Left ventricle myocardium inferior (tissue), 1 donor: ENCODE measurements at regions not wholly inside any gene's neighbourhood (a gene's known extent, or its start where the extent isn't known, plus 50 kb on each side); places are given as distances from the start of the nearest gene placed in this dataset.

Experiments used
- DNase-seq: peaks from one replicate; pipeline ENCODE4 v3.0.0-alpha.2; 2020
- H3K27ac ChIP-seq: fragments of 200-600 bp; replicated peaks from 2 replicates; pipeline ENCODE4 v1.8.0; 2021
- H3K27me3 ChIP-seq: fragments of 200-600 bp; 2 replicates; pipeline ENCODE4 v1.8.0; 2021; ENCODE audit warnings: low read depth
- H3K36me3 ChIP-seq: fragments of 200-600 bp; 2 replicates; pipeline ENCODE4 v1.8.0; 2021
- H3K4me1 ChIP-seq: fragments of 200-600 bp; 2 replicates; pipeline ENCODE4 v1.8.0; 2021
- H3K4me3 ChIP-seq: fragments of 200-600 bp; 2 replicates; pipeline ENCODE4 v1.8.0; 2021; ENCODE audit warnings: mild to moderate bottlenecking, moderate library complexity
- H3K9me3 ChIP-seq: fragments of 200-600 bp; replicated peaks from 2 replicates; pipeline ENCODE4 v1.8.0; 2021
- intact Hi-C: fragments of 100-400 bp; cut with micrococcal nuclease; formaldehyde crosslinking; loops from one replicate; pipeline ENCODE4 v1.11.0; 2022
- TF ChIP-seq, protein P1 (sequence below): fragments of 200-600 bp; IDR thresholded peaks from 2 replicates; pipeline ENCODE4 v1.8.0; 2021; ENCODE audit warnings: antibody characterized with exemption, mild to moderate bottlenecking, borderline replicate concordance
- donor health status: DM: no; HTN: yes; CAD: no; lungs with severe emphysema.

DNA sequence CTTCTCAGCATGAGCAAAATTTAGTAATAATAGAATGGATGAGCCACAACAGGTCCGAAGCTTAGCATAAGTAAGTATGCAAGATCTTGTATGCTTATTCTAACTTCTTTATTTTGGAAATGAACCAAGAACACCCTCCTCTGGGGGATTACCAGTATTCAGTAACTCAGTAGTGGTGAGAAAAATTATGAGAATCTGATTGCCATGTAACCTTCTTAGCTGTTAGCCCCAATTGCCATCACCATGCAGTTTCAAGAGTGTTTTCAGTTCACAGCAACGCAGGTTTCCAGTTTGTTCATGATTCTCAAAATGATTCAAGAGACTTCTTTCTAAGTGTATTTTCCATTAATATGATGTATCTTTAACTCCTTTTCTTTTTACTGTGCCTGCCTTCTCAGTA lies 1507.6 kb upstream of the SEL1L start:
- intact Hi-C loops: no loop called here
- peaks cover 12% of the 10 kb centered on the region for H3K9me3 ChIP-seq
- H3K27ac ChIP-seq: no peak overlapping the region
- no peaks in the 10 kb centered on the region for H3K36me3 ChIP-seq
- no peaks in the 10 kb centered on the region for H3K4me1 ChIP-seq
- DNase-seq: no peak
- no peaks in the 10 kb centered on the region for H3K27me3 ChIP-seq
- H3K4me3 ChIP-seq: no peak overlapping the region
- TF ChIP-seq, protein P1, sequence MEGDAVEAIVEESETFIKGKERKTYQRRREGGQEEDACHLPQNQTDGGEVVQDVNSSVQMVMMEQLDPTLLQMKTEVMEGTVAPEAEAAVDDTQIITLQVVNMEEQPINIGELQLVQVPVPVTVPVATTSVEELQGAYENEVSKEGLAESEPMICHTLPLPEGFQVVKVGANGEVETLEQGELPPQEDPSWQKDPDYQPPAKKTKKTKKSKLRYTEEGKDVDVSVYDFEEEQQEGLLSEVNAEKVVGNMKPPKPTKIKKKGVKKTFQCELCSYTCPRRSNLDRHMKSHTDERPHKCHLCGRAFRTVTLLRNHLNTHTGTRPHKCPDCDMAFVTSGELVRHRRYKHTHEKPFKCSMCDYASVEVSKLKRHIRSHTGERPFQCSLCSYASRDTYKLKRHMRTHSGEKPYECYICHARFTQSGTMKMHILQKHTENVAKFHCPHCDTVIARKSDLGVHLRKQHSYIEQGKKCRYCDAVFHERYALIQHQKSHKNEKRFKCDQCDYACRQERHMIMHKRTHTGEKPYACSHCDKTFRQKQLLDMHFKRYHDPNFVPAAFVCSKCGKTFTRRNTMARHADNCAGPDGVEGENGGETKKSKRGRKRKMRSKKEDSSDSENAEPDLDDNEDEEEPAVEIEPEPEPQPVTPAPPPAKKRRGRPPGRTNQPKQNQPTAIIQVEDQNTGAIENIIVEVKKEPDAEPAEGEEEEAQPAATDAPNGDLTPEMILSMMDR: no peak

DNA sequence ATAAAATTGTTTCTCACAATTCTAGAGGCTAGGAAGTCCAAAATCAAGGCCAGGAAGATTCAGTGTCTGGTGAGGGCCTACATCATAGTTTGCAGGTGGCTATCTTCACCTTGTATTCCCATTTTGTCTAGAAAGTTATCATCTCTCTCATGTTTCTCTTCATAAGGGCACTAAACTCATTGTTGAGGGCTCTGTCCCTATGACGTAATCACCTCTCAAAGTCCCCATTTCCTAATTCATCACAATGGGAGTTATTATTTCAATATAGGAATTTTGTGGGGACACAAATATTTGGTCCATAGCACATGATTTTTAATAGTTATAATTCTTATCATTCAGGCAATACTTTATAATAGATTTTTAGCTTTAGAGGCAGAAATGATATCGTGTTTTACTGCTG lies 1509.2 kb upstream of the SEL1L start:
- Histone ChIP-seq H3K27me3 (no peaks in the 10 kb centered on the region), H3K4me3 (no peak overlapping the region), H3K27ac (no peak overlapping the region), H3K36me3 (no peaks in the 10 kb centered on the region), H3K9me3 (peaks cover 12% of the 10 kb centered on the region), H3K4me1 (no peaks in the 10 kb centered on the region)
- intact Hi-C loops: no loop called here
- TF ChIP-seq, protein P1: no peak
- DNase-seq: no peak

DNA sequence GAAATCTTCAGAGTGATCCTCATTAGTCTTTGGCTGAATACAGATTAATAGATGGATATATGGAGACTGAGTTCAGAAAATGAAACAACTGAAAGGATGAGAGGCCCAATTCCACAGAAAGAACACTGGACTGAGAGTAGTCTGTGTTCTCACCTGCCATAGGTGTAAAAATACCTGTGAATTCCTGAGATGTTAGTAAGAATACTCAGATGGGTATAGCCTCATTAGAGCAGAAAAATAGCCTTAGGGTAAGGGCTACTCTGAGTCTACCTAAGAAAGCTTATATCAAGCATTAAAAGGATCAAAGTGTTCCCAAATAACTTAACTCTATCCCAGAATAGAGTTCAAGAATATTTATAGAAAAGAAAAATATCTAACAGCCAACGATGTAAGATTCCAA lies 1510.3 kb upstream of the SEL1L start:
- no peak for DNase-seq
- Histone ChIP-seq H3K36me3 (no peaks in the 10 kb centered on the region), H3K4me1 (no peaks in the 10 kb centered on the region), H3K27me3 (no peaks in the 10 kb centered on the region), H3K4me3 (no peak overlapping the region), H3K27ac (no peak overlapping the region), H3K9me3 (peaks cover 7% of the 10 kb centered on the region)
- intact Hi-C loops: no loop called here
- TF ChIP-seq, protein P1: no peak

DNA sequence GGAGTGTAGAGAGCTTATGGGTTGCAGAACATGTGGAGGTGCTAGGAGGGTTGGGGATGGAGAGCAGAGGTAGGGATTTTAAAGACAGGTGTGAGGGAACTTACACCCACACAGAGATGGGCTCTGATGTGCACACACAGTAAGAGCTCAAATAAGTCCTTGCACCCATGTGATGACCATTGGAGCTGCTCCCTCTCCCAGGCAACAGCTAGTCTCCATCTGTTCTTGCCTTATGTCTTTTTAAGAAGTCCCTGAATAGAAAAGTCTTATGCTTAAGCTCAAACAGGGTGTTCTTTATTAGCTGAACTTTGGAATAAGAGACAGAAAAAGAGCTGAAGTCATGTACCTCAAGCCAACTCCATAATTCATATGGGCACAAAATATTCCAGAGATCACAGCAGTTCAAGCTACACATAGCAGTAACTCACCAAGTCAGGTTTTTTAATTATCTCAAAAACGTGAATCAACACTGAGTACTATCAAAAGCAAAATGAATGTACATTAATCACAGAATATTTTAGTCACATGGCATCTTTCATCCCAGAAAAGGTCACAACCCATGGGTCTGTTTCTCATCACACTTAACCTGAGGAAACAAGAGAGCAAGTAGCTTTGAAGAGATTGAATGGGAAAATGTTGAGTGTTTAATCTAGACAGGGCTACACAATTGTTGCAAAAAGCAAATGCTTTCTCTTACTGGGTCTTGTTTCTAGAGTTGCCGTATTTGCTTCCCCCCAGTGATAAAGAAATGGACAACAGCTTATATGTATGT lies 1513.6 kb upstream of the SEL1L start:
- H3K27me3 ChIP-seq: no peaks in the 10 kb centered on the region
- intact Hi-C loops: no loop called here
- TF ChIP-seq, protein P1: no peak
- no peaks in the 10 kb centered on the region for H3K4me1 ChIP-seq
- no peak overlapping the region for H3K4me3 ChIP-seq
- no peaks in the 10 kb centered on the region for H3K36me3 ChIP-seq
- no peaks in the 10 kb centered on the region for H3K9me3 ChIP-seq
- no peak overlapping the region for H3K27ac ChIP-seq
- no peak for DNase-seq

DNA sequence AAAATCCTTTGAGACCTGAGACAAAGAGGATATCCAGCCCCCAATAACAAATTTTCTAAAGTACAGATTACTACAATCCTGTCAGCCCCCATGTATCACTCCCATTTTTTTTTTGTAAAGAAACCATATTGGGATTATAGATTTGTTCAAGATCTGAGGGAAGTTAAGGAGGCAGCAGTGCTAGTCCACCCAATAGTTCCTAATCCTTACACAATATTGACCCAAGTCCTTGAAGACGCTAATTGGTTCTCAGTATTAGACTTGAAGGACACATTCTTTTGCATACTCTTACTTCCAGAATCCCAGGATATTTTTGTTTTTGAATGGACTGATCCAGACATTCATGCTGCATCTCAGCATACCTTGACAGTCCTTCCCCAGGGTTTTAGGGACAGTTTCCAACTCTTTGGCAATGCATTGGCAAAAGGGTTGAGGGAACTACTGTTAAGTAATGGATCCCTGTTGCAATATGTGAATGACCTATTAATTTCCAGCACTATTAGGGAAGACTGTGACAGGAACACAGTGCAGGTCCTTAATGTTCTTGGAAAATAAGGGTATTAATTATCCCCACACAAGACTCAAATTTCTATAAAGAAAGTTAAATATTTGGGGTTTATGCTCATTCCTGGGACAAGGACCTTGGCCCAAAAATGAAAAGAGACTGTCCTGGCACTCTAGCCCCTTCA lies 1519.5 kb upstream of the SEL1L start:
- Histone ChIP-seq H3K27me3 (no peaks in the 10 kb centered on the region), H3K4me1 (no peaks in the 10 kb centered on the region), H3K27ac (no peak overlapping the region), H3K9me3 (no peaks in the 10 kb centered on the region), H3K4me3 (no peak overlapping the region), H3K36me3 (no peaks in the 10 kb centered on the region)
- TF ChIP-seq, protein P1: no peak
- no peak for DNase-seq
- intact Hi-C loops: no loop called here
